Panc1 (cell line): ENCODE measurements at regions not wholly inside any gene's neighbourhood (a gene's known extent, or its start where the extent isn't known, plus 50 kb on each side); places are given as distances from the start of the nearest gene placed in this dataset.

ENCODE experiments used
- TCF7L2 ChIP-seq: IDR thresholded peaks from 2 replicates; pipeline ENCODE4 v1.6.1; 2011; ENCODE audit warnings: mild to moderate bottlenecking, low read depth, low read length, inconsistent platforms
- TF ChIP-seq, protein P1 (sequence below): fragments of 450-650 bp; IDR thresholded peaks from 2 replicates; pipeline ENCODE4 v1.5.1; 2017; ENCODE audit warnings: mild to moderate bottlenecking
- TF ChIP-seq, protein P2 (sequence below), 2 experiments: IDR thresholded peaks; 2 replicates each; pipeline ENCODE4 v1.6.1; 2011 to 2012; ENCODE audit warnings: low read depth in 2 of 2, control low read depth in 1 of 2, low read length in 1 of 2, mild to moderate bottlenecking in 1 of 2, moderate library complexity in 1 of 2; ENCODE audit not compliant: insufficient read depth in 1 of 2

- TF ChIP-seq, protein P1, sequence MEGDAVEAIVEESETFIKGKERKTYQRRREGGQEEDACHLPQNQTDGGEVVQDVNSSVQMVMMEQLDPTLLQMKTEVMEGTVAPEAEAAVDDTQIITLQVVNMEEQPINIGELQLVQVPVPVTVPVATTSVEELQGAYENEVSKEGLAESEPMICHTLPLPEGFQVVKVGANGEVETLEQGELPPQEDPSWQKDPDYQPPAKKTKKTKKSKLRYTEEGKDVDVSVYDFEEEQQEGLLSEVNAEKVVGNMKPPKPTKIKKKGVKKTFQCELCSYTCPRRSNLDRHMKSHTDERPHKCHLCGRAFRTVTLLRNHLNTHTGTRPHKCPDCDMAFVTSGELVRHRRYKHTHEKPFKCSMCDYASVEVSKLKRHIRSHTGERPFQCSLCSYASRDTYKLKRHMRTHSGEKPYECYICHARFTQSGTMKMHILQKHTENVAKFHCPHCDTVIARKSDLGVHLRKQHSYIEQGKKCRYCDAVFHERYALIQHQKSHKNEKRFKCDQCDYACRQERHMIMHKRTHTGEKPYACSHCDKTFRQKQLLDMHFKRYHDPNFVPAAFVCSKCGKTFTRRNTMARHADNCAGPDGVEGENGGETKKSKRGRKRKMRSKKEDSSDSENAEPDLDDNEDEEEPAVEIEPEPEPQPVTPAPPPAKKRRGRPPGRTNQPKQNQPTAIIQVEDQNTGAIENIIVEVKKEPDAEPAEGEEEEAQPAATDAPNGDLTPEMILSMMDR, result no peak
- no peak for TF ChIP-seq TCF7L2
- TF ChIP-seq, protein P2, sequence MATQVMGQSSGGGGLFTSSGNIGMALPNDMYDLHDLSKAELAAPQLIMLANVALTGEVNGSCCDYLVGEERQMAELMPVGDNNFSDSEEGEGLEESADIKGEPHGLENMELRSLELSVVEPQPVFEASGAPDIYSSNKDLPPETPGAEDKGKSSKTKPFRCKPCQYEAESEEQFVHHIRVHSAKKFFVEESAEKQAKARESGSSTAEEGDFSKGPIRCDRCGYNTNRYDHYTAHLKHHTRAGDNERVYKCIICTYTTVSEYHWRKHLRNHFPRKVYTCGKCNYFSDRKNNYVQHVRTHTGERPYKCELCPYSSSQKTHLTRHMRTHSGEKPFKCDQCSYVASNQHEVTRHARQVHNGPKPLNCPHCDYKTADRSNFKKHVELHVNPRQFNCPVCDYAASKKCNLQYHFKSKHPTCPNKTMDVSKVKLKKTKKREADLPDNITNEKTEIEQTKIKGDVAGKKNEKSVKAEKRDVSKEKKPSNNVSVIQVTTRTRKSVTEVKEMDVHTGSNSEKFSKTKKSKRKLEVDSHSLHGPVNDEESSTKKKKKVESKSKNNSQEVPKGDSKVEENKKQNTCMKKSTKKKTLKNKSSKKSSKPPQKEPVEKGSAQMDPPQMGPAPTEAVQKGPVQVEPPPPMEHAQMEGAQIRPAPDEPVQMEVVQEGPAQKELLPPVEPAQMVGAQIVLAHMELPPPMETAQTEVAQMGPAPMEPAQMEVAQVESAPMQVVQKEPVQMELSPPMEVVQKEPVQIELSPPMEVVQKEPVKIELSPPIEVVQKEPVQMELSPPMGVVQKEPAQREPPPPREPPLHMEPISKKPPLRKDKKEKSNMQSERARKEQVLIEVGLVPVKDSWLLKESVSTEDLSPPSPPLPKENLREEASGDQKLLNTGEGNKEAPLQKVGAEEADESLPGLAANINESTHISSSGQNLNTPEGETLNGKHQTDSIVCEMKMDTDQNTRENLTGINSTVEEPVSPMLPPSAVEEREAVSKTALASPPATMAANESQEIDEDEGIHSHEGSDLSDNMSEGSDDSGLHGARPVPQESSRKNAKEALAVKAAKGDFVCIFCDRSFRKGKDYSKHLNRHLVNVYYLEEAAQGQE (IDR thresholded peaks at IDR 0.05; ENCODE audit: insufficient read depth in 1 of 2, low read depth in 2 of 2, low read length in 1 of 2), result no peak
These were observed 372.4 kb downstream of the SFMBT2 start for GRCh38 chr10:7038416-7038815.
